WTC11 (cell line): ENCODE measurements at regions not wholly inside any gene's neighbourhood (a gene's known extent, or its start where the extent isn't known, plus 50 kb on each side); places are given as distances from the start of the nearest gene placed in this dataset.

ENCODE experiments used
- ATAC-seq: fragments of 200-7000 bp; cut with Tn5 transposase; 2 replicates; pipeline ENCODE4 v1.10.0; 2021; ENCODE audit warnings: mild to moderate bottlenecking, moderate library complexity
- CTCF ChIA-PET: fragments of 300-600 bp; sonication (Branson Sonifier 250); formaldehyde crosslinking; loops from one replicate; lab custom pipeline; 2021; ENCODE audit warnings: antibody characterized with exemption; lab: Charles Lee
- POLR2A ChIA-PET: fragments of 350-600 bp; sonication (Branson Sonifier 250); formaldehyde crosslinking; loops from one replicate; lab custom pipeline; 2021; ENCODE audit warnings: antibody characterized with exemption; lab: Charles Lee
- DNase-seq: peaks from one replicate; pipeline ENCODE4 v3.0.0; 2021; ENCODE audit warnings: low spot score
- H3K27ac Mint-ChIP-seq: 2 replicates; pipeline ENCODE4 v1.8.0; 2021; ENCODE audit warnings: mixed read lengths
- H3K27me3 Mint-ChIP-seq: 2 replicates; pipeline ENCODE4 v1.8.0; 2021; ENCODE audit warnings: low read depth, mild to moderate bottlenecking, moderate library complexity, mixed read lengths
- H3K36me3 Mint-ChIP-seq: 2 replicates; pipeline ENCODE4 v1.8.0; 2021; ENCODE audit warnings: mixed read lengths
- H3K4me1 Mint-ChIP-seq: 2 replicates; pipeline ENCODE4 v1.8.0; 2022; ENCODE audit warnings: mixed read lengths
- H3K4me3 Mint-ChIP-seq: 2 replicates; pipeline ENCODE4 v1.8.0; 2021; ENCODE audit warnings: mild to moderate bottlenecking, moderate library complexity, mixed read lengths
- H3K9me3 Mint-ChIP-seq: 2 replicates; pipeline ENCODE4 v1.8.0; 2021; ENCODE audit warnings: mixed read lengths
- CBFB ChIP-seq: sonication (generic); formaldehyde crosslinking; IDR thresholded peaks from 2 replicates; pipeline ENCODE4 v1.8.1; 2022; ENCODE audit warnings: mild to moderate bottlenecking, low read depth, missing genetic modification reagents
- ERG ChIP-seq: fragments of 250-450 bp; sonication (Bioruptor Pico); IDR thresholded peaks from 2 replicates; pipeline ENCODE4 v1.8.0; 2021; ENCODE audit warnings: mild to moderate bottlenecking
- FOXP4 ChIP-seq: sonication (generic); formaldehyde crosslinking; IDR thresholded peaks from 2 replicates; pipeline ENCODE4 v1.8.0; 2022; ENCODE audit warnings: mild to moderate bottlenecking, missing genetic modification reagents
- GABPB1 ChIP-seq: sonication (generic); formaldehyde crosslinking; IDR thresholded peaks from 2 replicates; pipeline ENCODE4 v1.8.1; 2023; ENCODE audit warnings: mild to moderate bottlenecking, missing genetic modification reagents
- IRF2 ChIP-seq: sonication (generic); formaldehyde crosslinking; IDR thresholded peaks from 2 replicates; pipeline ENCODE4 v1.8.0; 2022; ENCODE audit warnings: low read depth, missing genetic modification reagents, borderline replicate concordance
- JUN ChIP-seq: sonication (generic); formaldehyde crosslinking; IDR thresholded peaks from 2 replicates; pipeline ENCODE4 v1.8.0; 2023; ENCODE audit warnings: mild to moderate bottlenecking, missing genetic modification reagents
- NFYB ChIP-seq: sonication (generic); formaldehyde crosslinking; conservative IDR thresholded peaks from 2 replicates; pipeline ENCODE4 v1.8.0; 2022; ENCODE audit warnings: low read depth, missing genetic modification reagents
- NR1H2 ChIP-seq: sonication (generic); formaldehyde crosslinking; IDR thresholded peaks from 2 replicates; pipeline ENCODE4 v1.9.0; 2021; ENCODE audit warnings: mild to moderate bottlenecking, moderate library complexity, missing genetic modification reagents
- NR3C1 ChIP-seq: sonication (generic); formaldehyde crosslinking; conservative IDR thresholded peaks from 2 replicates; pipeline ENCODE4 v1.8.1; 2023; ENCODE audit warnings: low read depth, mild to moderate bottlenecking, missing genetic modification reagents
- PRDM15 ChIP-seq: sonication (generic); formaldehyde crosslinking; IDR thresholded peaks from 2 replicates; pipeline ENCODE4 v1.8.0; 2022; ENCODE audit warnings: missing genetic modification reagents
- SMAD4 ChIP-seq: sonication (generic); formaldehyde crosslinking; IDR thresholded peaks from 2 replicates; pipeline ENCODE4 v1.8.0; 2022; ENCODE audit warnings: mild to moderate bottlenecking, missing genetic modification reagents
- SP1 ChIP-seq: sonication (generic); formaldehyde crosslinking; conservative IDR thresholded peaks from 2 replicates; pipeline ENCODE4 v1.8.1; 2022; ENCODE audit warnings: missing genetic modification reagents
- TEAD1 ChIP-seq: sonication (generic); formaldehyde crosslinking; IDR thresholded peaks from 2 replicates; pipeline ENCODE4 v1.8.0; 2022; ENCODE audit warnings: mild to moderate bottlenecking, missing genetic modification reagents
- TEAD4 ChIP-seq: sonication (generic); formaldehyde crosslinking; IDR thresholded peaks from 2 replicates; pipeline ENCODE4 v1.8.0; 2022; ENCODE audit warnings: mild to moderate bottlenecking, missing genetic modification reagents
- ZBTB43 ChIP-seq: sonication (generic); formaldehyde crosslinking; IDR thresholded peaks from 2 replicates; pipeline ENCODE4 v1.8.1; 2023; ENCODE audit warnings: mild to moderate bottlenecking, missing genetic modification reagents
- ZNF138 ChIP-seq: sonication (generic); formaldehyde crosslinking; conservative IDR thresholded peaks from 2 replicates; pipeline ENCODE4 v1.8.1; 2022; ENCODE audit warnings: mild to moderate bottlenecking, moderate library complexity, missing genetic modification reagents
- ZNF263 ChIP-seq: sonication (generic); formaldehyde crosslinking; IDR thresholded peaks from 2 replicates; pipeline ENCODE4 v1.8.1; 2022; ENCODE audit warnings: low read depth, mild to moderate bottlenecking, moderate library complexity, missing genetic modification reagents
- ZNF423 ChIP-seq: fragments of 250-450 bp; sonication (Bioruptor Pico); IDR thresholded peaks from 2 replicates; pipeline ENCODE4 v2.1.2; 2022; ENCODE audit warnings: mild to moderate bottlenecking, moderate library complexity
- ZSCAN18 ChIP-seq: fragments of 250-450 bp; sonication (Bioruptor Pico); IDR thresholded peaks from 2 replicates; pipeline ENCODE4 v2.1.2; 2022; ENCODE audit warnings: mild to moderate bottlenecking, moderate library complexity
- TF ChIP-seq, protein P1 (sequence below): sonication (generic); formaldehyde crosslinking; IDR thresholded peaks from 2 replicates; pipeline ENCODE4 v1.8.1; 2022; ENCODE audit warnings: low read depth, mild to moderate bottlenecking, moderate library complexity, missing genetic modification reagents, borderline replicate concordance
- TF ChIP-seq, protein P2 (sequence below): sonication (generic); formaldehyde crosslinking; IDR thresholded peaks from 2 replicates; pipeline ENCODE4 v1.8.1; 2022; ENCODE audit warnings: low read depth, missing genetic modification reagents, borderline replicate concordance

DNA sequence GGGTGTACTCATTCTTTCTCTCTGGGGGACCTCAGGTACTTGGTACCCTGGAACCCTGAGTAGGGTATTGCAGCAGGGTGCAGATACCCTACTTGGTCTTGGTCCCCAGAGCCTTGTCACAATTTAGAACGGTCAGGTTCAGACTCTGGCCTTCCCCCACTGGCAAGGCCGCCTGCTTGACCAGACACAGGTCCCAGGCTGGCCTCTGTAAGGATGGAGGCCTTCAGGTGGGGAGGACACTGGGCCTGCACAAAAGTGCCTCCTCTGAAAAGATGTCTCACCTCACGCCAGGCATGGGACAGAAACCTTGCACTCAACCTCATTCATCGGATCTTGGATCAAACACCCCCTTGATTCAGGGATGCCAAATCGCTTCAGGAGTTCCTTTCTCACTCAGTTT, 158.4 kb downstream of the KLF13 start:
- no peak overlapping the region for H3K27ac Mint-ChIP-seq
- TF ChIP-seq NFYB (CRISPR knock-in tag) (no peak), NR1H2 (no peak), FOXP4 (CRISPR knock-in tag) (no peak), ERG (CRISPR knock-in tag) (no peak), JUN (no peak), NR3C1 (no peak), ZNF138 (CRISPR knock-in tag) (no peak), ZBTB43 (no peak), SMAD4 (CRISPR knock-in tag) (no peak), IRF2 (CRISPR knock-in tag) (no peak), TEAD4 (no peak), SP1 (CRISPR knock-in tag) (no peak), TEAD1 (no peak), CBFB (CRISPR knock-in tag) (no peak)
- TF ChIP-seq, protein P1, sequence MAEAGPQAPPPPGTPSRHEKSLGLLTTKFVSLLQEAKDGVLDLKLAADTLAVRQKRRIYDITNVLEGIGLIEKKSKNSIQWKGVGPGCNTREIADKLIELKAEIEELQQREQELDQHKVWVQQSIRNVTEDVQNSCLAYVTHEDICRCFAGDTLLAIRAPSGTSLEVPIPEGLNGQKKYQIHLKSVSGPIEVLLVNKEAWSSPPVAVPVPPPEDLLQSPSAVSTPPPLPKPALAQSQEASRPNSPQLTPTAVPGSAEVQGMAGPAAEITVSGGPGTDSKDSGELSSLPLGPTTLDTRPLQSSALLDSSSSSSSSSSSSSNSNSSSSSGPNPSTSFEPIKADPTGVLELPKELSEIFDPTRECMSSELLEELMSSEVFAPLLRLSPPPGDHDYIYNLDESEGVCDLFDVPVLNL (CRISPR knock-in tag) = no peak
- TF ChIP-seq, protein P2, sequence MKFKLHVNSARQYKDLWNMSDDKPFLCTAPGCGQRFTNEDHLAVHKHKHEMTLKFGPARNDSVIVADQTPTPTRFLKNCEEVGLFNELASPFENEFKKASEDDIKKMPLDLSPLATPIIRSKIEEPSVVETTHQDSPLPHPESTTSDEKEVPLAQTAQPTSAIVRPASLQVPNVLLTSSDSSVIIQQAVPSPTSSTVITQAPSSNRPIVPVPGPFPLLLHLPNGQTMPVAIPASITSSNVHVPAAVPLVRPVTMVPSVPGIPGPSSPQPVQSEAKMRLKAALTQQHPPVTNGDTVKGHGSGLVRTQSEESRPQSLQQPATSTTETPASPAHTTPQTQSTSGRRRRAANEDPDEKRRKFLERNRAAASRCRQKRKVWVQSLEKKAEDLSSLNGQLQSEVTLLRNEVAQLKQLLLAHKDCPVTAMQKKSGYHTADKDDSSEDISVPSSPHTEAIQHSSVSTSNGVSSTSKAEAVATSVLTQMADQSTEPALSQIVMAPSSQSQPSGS (CRISPR knock-in tag) = no peak
- TF ChIP-seq, all 79 proteins: peak for 0
- peaks cover 8% of the 10 kb centered on the region for H3K36me3 Mint-ChIP-seq
- H3K27me3 Mint-ChIP-seq = peaks cover 50% of the 10 kb centered on the region
- no peak for ATAC-seq
- POLR2A ChIA-PET = no interaction called here
- peaks cover 5% of the 10 kb centered on the region; the same call in 1 of the 2 replicates for H3K9me3 Mint-ChIP-seq
- no peak for DNase-seq
- peaks cover 9% of the 10 kb centered on the region for H3K4me1 Mint-ChIP-seq
- CTCF ChIA-PET = interaction anchor here (1.5 kb wide), 1 partner anchor 42 kb away, joined by 6 read pairs; no protein-coding TSS in a partner anchor
- peak overlapping the region; percentile 68 for H3K4me3 Mint-ChIP-seq

DNA sequence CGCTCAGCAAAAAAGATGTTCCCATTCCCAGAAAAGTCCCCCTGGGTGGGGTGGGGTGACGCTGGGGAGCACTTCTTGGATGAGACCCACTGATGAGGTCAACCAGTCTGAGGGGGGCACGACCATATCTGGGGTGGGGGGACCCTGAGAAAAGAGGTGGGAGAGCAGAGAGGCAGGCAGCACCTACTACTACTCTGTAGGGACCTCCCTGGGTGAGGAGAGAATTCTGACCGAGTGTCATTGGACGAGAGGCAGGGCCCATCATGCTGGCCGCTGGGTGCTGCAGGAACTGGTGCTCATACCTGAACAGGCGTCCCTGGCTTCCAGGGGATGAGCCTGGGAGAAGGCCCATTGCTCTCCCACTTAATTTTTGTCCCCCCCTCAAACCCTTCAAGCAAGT, 158.8 kb downstream of the KLF13 start:
- DNase-seq = no peak
- no peak for ATAC-seq
- CTCF ChIA-PET = no interaction called here
- POLR2A ChIA-PET = no interaction called here
- peaks cover 8% of the 10 kb centered on the region for H3K36me3 Mint-ChIP-seq
- H3K4me3 Mint-ChIP-seq = no peak overlapping the region
- peaks cover 5% of the 10 kb centered on the region; the same call in 1 of the 2 replicates for H3K9me3 Mint-ChIP-seq
- peaks cover 9% of the 10 kb centered on the region for H3K4me1 Mint-ChIP-seq
- peaks cover 49% of the 10 kb centered on the region for H3K27me3 Mint-ChIP-seq
- H3K27ac Mint-ChIP-seq = no peak overlapping the region
- TF ChIP-seq GABPB1 (CRISPR knock-in tag) (no peak), IRF2 (CRISPR knock-in tag) (no peak), ZNF263 (CRISPR knock-in tag) (no peak), PRDM15 (CRISPR knock-in tag) (no peak), NR3C1 (no peak), ZNF423 (CRISPR knock-in tag) (no peak), ZSCAN18 (no peak)
- TF ChIP-seq, protein P1 (CRISPR knock-in tag) = no peak
